Right ventricle myocardium inferior (tissue), 1 donor: ENCODE measurements at regions not wholly inside any gene's neighbourhood (a gene's known extent, or its start where the extent isn't known, plus 50 kb on each side); places are given as distances from the start of the nearest gene placed in this dataset.
A peak's percentile ranks its signal among the peaks of the same experiment; 100 is the strongest.

ENCODE experiments used
- ATAC-seq: fragments of 200-7000 bp; cut with Tn5 transposase; one replicate; pipeline ENCODE4 v1.9.1; 2020; ENCODE audit warnings: mild to moderate bottlenecking, moderate library complexity
- DNase-seq: peaks from one replicate; pipeline ENCODE4 v3.0.0; 2021; ENCODE audit errors: missing footprints
- intact Hi-C: fragments of 100-400 bp; cut with DNase I; formaldehyde crosslinking; loops from one replicate; pipeline ENCODE4 v1.11.0; 2022
- donor health status: DM: no; HTN: yes; CAD: no; lungs with severe emphysema.

- DNase-seq = no peak
- ATAC-seq = no peak
- intact Hi-C loops = loop anchor here (5.0 kb wide), 1 partner anchor 51 kb away; the partner anchor contains the start of gene LRP8
Measured at GRCh38 chr1:53378061-53378460, 50.2 kb upstream of the LRP8 start.

- intact Hi-C loops = loop anchor here (5.0 kb wide), 1 partner anchor 52 kb away; the partner anchor contains the start of gene LRP8
- no peak for ATAC-seq
- no peak for DNase-seq
Measured at GRCh38 chr1:53378932-53379661, 51.2 kb upstream of the LRP8 start.

- intact Hi-C loops = loop anchor here (5.0 kb wide), 1 partner anchor 52 kb away; the partner anchor contains the start of gene LRP8
- no peak for ATAC-seq
Measured at GRCh38 chr1:53379662-53380002, 51.8 kb upstream of the LRP8 start.

GRCh38 chr1:53380296-53380695, 52.4 kb upstream of the LRP8 start:
- intact Hi-C loops = no loop called here
- no peak for ATAC-seq
- DNase-seq = no peak

More at GRCh38 chr1:53379662-53380002, 51.8 kb upstream of the LRP8 start:
- DNase-seq = no peak

- intact Hi-C loops = no loop called here
- no peak for DNase-seq
- ATAC-seq = no peak
Measured at GRCh38 chr1:53381790-53382401, 54.0 kb upstream of the LRP8 start.

GRCh38 chr1:53383136-53383870, 55.4 kb upstream of the LRP8 start:
- no peak for DNase-seq
- intact Hi-C loops = no loop called here
- ATAC-seq = no peak

GRCh38 chr1:53384796-53385195, 56.9 kb upstream of the LRP8 start:
- ATAC-seq (no peak), DNase-seq (no peak)
- intact Hi-C loops = no loop called here

GRCh38 chr1:53385276-53386225, 57.7 kb upstream of the LRP8 start:
- DNase-seq (no peak), ATAC-seq (no peak)
- intact Hi-C loops = no loop called here

GRCh38 chr1:53388963-53389362, 61.1 kb upstream of the LRP8 start:
- ATAC-seq (no peak), DNase-seq (no peak)
- intact Hi-C loops = no loop called here

- DNase-seq (peak; percentile 83), ATAC-seq (peak; percentile 35)
- intact Hi-C loops = no loop called here
Measured at GRCh38 chr1:53390261-53390660, 62.4 kb upstream of the LRP8 start.

GRCh38 chr1:53390736-53391135, 62.9 kb upstream of the LRP8 start:
- intact Hi-C loops = no loop called here
- no peak for ATAC-seq
- no peak for DNase-seq

- no peak for DNase-seq
- intact Hi-C loops = no loop called here
Measured at GRCh38 chr1:53391296-53391695, 63.4 kb upstream of the LRP8 start.

GRCh38 chr1:53391982-53392381, 64.1 kb upstream of the LRP8 start:
- ATAC-seq = no peak
- no peak for DNase-seq
- intact Hi-C loops = no loop called here

More at GRCh38 chr1:53391296-53391695, 63.4 kb upstream of the LRP8 start:
- no peak for ATAC-seq

GRCh38 chr1:53392460-53392859, 64.6 kb upstream of the LRP8 start:
- ATAC-seq = no peak
- peak; percentile 78 for DNase-seq
- intact Hi-C loops = no loop called here

- intact Hi-C loops = loop anchor here (1.0 kb wide), 1 partner anchor 115 kb away; no protein-coding TSS in a partner anchor
- ATAC-seq (peak; percentile 77), DNase-seq (peak; percentile 84)
Measured at GRCh38 chr1:53393325-53393792, 65.5 kb upstream of the LRP8 start.

- intact Hi-C loops = no loop called here
- ATAC-seq = no peak
Measured at GRCh38 chr1:53394306-53394705, 64.9 kb upstream of the DMRTB1 start.

GRCh38 chr1:53395671-53396215, 63.5 kb upstream of the DMRTB1 start:
- ATAC-seq (no peak), DNase-seq (no peak)
- intact Hi-C loops = no loop called here

More at GRCh38 chr1:53394306-53394705, 64.9 kb upstream of the DMRTB1 start:
- DNase-seq = no peak

GRCh38 chr1:53396573-53397268, 62.5 kb upstream of the DMRTB1 start:
- intact Hi-C loops = no loop called here
- ATAC-seq (no peak), DNase-seq (no peak)
